ENCODE measurements at regions not wholly inside any gene's neighbourhood (a gene's known extent, or its start where the extent isn't known, plus 50 kb on each side); places are given as distances from the start of the nearest gene placed in this dataset.

GRCh38 chr11:28808771-28809170 is 700.6 kb downstream of the METTL15 start:
- TF ChIP-seq CTCF (IDR thresholded peaks at IDR 0.05; ENCODE audit: low read depth, low read length, poor library complexity, severe bottlenecking) (no peak), EZH2phosphoT487 (IDR thresholded peaks at IDR 0.05; ENCODE audit: borderline replicate concordance, low read length) (no peak)

Measured in DOHH2 (cell line).